PFSK-1 (cell line): ENCODE measurements at regions not wholly inside any gene's neighbourhood (a gene's known extent, or its start where the extent isn't known, plus 50 kb on each side); places are given as distances from the start of the nearest gene placed in this dataset.

Source experiments
- FOXP2 ChIP-seq: optimal IDR thresholded peaks from 2 replicates; pipeline ENCODE3; 2011; ENCODE audit warnings: borderline replicate concordance, control low read depth, inconsistent platforms; ENCODE audit not compliant: insufficient read depth; ENCODE audit errors: extremely low read length, extremely low read depth
- POLR2AphosphoS5 ChIP-seq: IDR thresholded peaks from 2 replicates; pipeline ENCODE4 v1.6.1; 2012; ENCODE audit warnings: low read depth, mild to moderate bottlenecking, control low read depth, low read length, moderate library complexity
- REST ChIP-seq, 2 experiments: IDR thresholded peaks; 2 replicates each; pipeline versions ENCODE4 v1.6.1 to v1.8.0; 2011 to 2012; ENCODE audit warnings: low read depth in 2 of 2, low read length in 2 of 2, control low read depth in 1 of 2, inconsistent platforms in 1 of 2, mild to moderate bottlenecking in 1 of 2, moderate library complexity in 1 of 2; ENCODE audit not compliant: insufficient read depth in 1 of 2
- TAF1 ChIP-seq: IDR thresholded peaks from 2 replicates; pipeline ENCODE4 v1.6.1; 2012; ENCODE audit warnings: low read length, control low read depth, borderline replicate concordance; ENCODE audit not compliant: insufficient read depth

DNA sequence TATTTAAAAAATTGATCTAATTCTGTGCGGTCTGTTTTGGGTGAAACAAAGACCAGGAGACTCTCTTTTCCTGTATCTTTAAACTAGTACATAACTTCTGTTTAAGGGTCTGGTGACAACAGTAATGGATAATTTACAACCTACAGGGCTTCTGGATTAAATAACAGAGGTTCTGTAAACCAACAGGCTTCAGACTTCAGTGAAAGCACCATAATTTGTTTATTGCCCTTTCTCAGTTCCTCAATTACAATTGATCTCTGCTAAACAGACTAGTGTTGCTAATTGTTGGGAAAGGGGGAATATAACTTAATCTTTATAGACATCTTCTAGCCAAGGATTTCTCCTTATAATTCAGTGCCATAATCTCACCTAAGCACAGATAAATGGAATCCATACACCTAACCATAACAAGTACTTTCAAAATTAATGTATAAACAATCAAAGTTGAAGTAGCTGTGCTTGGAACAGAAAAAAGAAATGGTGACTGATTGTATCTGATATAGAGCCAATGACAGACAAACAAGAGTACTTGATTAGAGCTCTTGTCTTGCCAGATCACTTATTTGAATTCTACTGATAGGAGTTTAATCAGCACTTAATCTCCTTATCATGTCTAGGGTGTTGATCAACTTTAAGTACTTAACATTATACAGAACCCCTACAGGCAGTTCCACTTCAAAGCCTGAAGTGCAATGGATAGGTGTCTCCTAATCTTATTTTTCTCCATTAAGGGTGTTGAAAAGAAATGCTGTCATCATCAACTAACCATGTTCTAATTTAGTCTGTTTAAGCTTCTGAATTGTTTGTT is 536.0 kb downstream of the NR2F1-AS1 start:
- TF ChIP-seq POLR2AphosphoS5, result no peak
- TF ChIP-seq REST (IDR thresholded peaks at IDR 0.05; ENCODE audit: insufficient read depth in 1 of 2, low read depth in 2 of 2, low read length in 2 of 2), result no peak
- no peak for TF ChIP-seq TAF1
- no peak for TF ChIP-seq FOXP2
